Endodermal cell (in vitro differentiated cells): ENCODE measurements at regions not wholly inside any gene's neighbourhood (a gene's known extent, or its start where the extent isn't known, plus 50 kb on each side); places are given as distances from the start of the nearest gene placed in this dataset.
"Not testable (repeated sequence)": the region's sequence is repeated elsewhere in the genome, so short reads cannot be mapped to it uniquely, and the experiment has no call there.

Experiments
- DNase-seq: peaks from one replicate; pipeline ENCODE4 v3.0.0-alpha.2; 2017
- H3K27ac ChIP-seq: 2 replicates; pipeline ENCODE4 v1.5.1; 2013; ENCODE audit warnings: mild to moderate bottlenecking, low read depth, low read length, moderate library complexity
- H3K27me3 ChIP-seq: 2 replicates; pipeline ENCODE4 v1.6.1; 2013; ENCODE audit warnings: mild to moderate bottlenecking, low read length, moderate library complexity; ENCODE audit not compliant: insufficient read depth, control insufficient read depth, poor library complexity, severe bottlenecking
- H3K36me3 ChIP-seq: 2 replicates; pipeline ENCODE4 v1.7.0; 2013; ENCODE audit warnings: mild to moderate bottlenecking, low read length, moderate library complexity; ENCODE audit not compliant: control insufficient read depth, insufficient read depth
- H3K4me1 ChIP-seq: one replicate; pipeline ENCODE4 v1.7.0; 2013; ENCODE audit warnings: low read length; ENCODE audit not compliant: control insufficient read depth, insufficient read depth
- H3K4me3 ChIP-seq: 2 replicates; pipeline ENCODE4 v1.5.1; 2013; ENCODE audit warnings: mild to moderate bottlenecking, low read length, moderate library complexity
- H3K9ac ChIP-seq: 2 replicates; pipeline ENCODE4 v1.6.1; 2013; ENCODE audit warnings: mild to moderate bottlenecking, low read length, moderate library complexity; ENCODE audit not compliant: poor library complexity, severe bottlenecking; ENCODE audit errors: extremely low read depth
- H3K9me3 ChIP-seq: 2 replicates; pipeline ENCODE4 v1.6.1; 2013; ENCODE audit warnings: mild to moderate bottlenecking, low read length, moderate library complexity; ENCODE audit not compliant: control insufficient read depth
- H3K27ac Mint-ChIP-seq: 2 replicates; pipeline ENCODE4 v1.8.0; 2020; ENCODE audit warnings: mixed read lengths
- H3K27me3 Mint-ChIP-seq: 2 replicates; pipeline ENCODE4 v1.8.0; 2021; ENCODE audit warnings: mild to moderate bottlenecking, mixed read lengths; ENCODE audit not compliant: insufficient read depth
- H3K36me3 Mint-ChIP-seq: 2 replicates; pipeline ENCODE4 v1.8.0; 2020; ENCODE audit warnings: low read depth, mixed read lengths
- H3K4me1 Mint-ChIP-seq: 2 replicates; pipeline ENCODE4 v1.8.0; 2020; ENCODE audit warnings: mixed read lengths
- H3K4me3 Mint-ChIP-seq: 2 replicates; pipeline ENCODE4 v1.8.0; 2020; ENCODE audit warnings: mild to moderate bottlenecking, moderate library complexity, mixed read lengths
- H3K9me3 Mint-ChIP-seq: 2 replicates; pipeline ENCODE4 v1.8.0; 2020; ENCODE audit warnings: mild to moderate bottlenecking, mixed read lengths
- WGBS, 2 experiments: methylation state at CpG; one replicate each; pipeline versions ENCODE4 v1.1.5 to v1.1.7; 2013; ENCODE audit warnings: missing lambda C conversion rate in 2 of 2, mixed read lengths in 1 of 2; ENCODE audit not compliant: insufficient coverage in 1 of 2, insufficient read length in 1 of 2; 5-methylcytosine and 5-hydroxymethylcytosine counted together
- TF ChIP-seq, protein P1 (sequence below): fragments of 200-600 bp; sonication (generic); conservative IDR thresholded peaks from 2 replicates; pipeline ENCODE4 v1.5.0; 2021; ENCODE audit warnings: antibody characterized with exemption, mild to moderate bottlenecking

DNA sequence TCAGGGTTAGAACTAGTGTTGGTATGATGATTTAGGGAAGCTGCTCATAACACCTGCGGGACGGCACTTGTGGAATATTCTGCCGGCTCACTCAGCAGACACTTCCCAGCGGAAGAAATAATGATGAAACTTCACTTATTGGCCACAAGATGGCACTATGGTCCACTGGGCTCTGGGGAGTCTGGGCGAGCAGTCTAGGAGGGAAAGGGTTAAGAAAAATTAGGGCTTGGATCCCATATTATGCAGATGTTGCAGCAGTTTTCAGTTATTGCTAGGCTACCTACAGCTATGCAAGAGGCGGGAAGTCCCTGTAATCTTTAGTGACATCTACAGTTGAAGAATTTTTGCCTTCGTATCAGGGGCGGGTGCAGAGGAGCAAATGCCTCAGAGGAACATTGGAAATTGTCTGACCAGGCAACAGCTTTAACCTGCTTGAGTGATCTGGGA, 238.7 kb upstream of the PRSS58 start:
- no peak overlapping the region for H3K27ac ChIP-seq
- H3K4me1 ChIP-seq = no peaks in the 10 kb centered on the region
- WGBS, 2 experiments = 36 to 45% methylated on average over 5 to 8 of the region's 8 CpGs
- H3K9ac ChIP-seq = no peak overlapping the region
- no peak overlapping the region for H3K27ac Mint-ChIP-seq
- peaks cover 1% of the 10 kb centered on the region for H3K4me1 Mint-ChIP-seq
- no peaks in the 10 kb centered on the region for H3K9me3 Mint-ChIP-seq
- no peaks in the 10 kb centered on the region for H3K9me3 ChIP-seq
- TF ChIP-seq, protein P1, sequence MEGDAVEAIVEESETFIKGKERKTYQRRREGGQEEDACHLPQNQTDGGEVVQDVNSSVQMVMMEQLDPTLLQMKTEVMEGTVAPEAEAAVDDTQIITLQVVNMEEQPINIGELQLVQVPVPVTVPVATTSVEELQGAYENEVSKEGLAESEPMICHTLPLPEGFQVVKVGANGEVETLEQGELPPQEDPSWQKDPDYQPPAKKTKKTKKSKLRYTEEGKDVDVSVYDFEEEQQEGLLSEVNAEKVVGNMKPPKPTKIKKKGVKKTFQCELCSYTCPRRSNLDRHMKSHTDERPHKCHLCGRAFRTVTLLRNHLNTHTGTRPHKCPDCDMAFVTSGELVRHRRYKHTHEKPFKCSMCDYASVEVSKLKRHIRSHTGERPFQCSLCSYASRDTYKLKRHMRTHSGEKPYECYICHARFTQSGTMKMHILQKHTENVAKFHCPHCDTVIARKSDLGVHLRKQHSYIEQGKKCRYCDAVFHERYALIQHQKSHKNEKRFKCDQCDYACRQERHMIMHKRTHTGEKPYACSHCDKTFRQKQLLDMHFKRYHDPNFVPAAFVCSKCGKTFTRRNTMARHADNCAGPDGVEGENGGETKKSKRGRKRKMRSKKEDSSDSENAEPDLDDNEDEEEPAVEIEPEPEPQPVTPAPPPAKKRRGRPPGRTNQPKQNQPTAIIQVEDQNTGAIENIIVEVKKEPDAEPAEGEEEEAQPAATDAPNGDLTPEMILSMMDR = peak; percentile 87
- peak overlapping the region; percentile 23 for H3K4me3 Mint-ChIP-seq
- H3K36me3 Mint-ChIP-seq = no peaks in the 10 kb centered on the region
- H3K4me3 ChIP-seq = no peak overlapping the region
- no peaks in the 10 kb centered on the region for H3K36me3 ChIP-seq
- DNase-seq = no peak
- peaks cover 26% of the 10 kb centered on the region for H3K27me3 Mint-ChIP-seq
- peaks cover 28% of the 10 kb centered on the region for H3K27me3 ChIP-seq

DNA sequence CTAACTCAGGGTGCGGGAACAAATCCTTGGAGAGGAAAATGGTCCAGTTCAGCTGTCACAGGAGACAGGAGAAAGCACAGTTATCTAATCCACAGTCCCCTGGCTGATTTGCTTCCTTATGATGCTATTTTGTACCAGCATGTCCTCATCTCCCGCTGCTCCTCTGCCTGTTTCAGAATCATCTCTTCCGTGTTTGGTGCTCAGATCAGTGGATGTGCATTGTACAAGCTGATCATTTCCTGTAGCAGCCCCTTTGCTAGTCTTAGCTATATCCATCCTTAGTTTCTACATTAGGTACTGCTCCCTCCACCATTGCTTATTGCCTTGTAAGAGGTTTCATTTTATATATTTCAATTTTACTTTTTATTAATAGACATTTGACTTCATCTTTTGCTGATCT, 238.0 kb upstream of the PRSS58 start:
- peaks cover 28% of the 10 kb centered on the region for H3K27me3 Mint-ChIP-seq

DNA sequence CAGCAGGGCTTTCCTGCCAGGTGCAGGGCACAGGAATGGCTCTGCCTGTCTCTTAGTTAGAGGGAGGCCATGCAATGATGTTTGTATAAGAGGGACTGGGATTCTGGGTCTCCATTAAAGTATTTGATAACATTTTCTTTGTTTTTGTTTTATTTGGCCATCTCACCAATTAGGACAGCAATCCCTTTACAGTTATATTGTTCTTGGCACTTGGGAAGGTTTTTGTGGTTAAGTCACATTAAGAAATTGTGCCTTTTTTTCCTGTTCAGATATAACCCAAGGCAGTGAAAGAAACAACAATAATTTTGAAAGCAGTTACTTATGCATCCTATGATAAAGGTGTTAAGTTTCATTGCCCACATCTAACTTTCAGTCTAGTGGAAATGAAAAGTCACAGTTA, 237.4 kb upstream of the PRSS58 start:
- H3K36me3 ChIP-seq, DNase-seq, H3K9ac ChIP-seq, H3K27ac ChIP-seq, H3K4me3 ChIP-seq, H3K9me3 ChIP-seq, H3K36me3 Mint-ChIP-seq, H3K9me3 Mint-ChIP-seq, H3K4me3 Mint-ChIP-seq, H3K4me1 Mint-ChIP-seq, H3K27ac Mint-ChIP-seq, H3K4me1 ChIP-seq: not testable (repeated sequence)
- peaks cover 28% of the 10 kb centered on the region for H3K27me3 ChIP-seq
- peaks cover 29% of the 10 kb centered on the region for H3K27me3 Mint-ChIP-seq

More for the DNA sequence above, 238.0 kb upstream of the PRSS58 start:
- H3K9me3 Mint-ChIP-seq, H3K27ac ChIP-seq, H3K4me3 Mint-ChIP-seq, H3K4me1 ChIP-seq, H3K9me3 ChIP-seq, DNase-seq, H3K27ac Mint-ChIP-seq, H3K9ac ChIP-seq, H3K4me1 Mint-ChIP-seq, H3K36me3 ChIP-seq, H3K36me3 Mint-ChIP-seq, H3K4me3 ChIP-seq: not testable (repeated sequence)
- H3K27me3 ChIP-seq = peaks cover 28% of the 10 kb centered on the region
- 79 to 92% methylated on average over 3 of the region's 3 CpGs for WGBS, 2 experiments

DNA sequence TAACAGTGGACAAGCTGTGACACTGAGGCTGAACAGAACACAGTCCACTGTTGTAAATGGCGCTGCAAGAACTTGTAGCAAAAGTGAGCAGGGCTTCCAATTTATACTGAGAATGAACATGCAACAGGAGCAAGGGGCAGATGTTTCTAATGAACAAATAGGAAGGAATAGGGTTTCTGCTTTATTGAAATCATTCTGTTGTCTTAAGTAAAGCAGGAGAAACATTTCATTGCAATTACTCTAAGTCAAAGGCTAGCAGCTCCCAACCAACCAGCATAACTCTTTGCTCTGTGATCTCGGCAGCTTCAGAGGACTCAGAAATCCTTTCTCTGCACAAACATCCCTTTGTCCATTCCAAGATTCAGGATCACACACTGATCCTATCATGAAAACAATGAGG, 236.2 kb upstream of the PRSS58 start:
- Mint-ChIP-seq H3K9me3 (no peaks in the 10 kb centered on the region), H3K36me3 (no peaks in the 10 kb centered on the region), H3K27ac (no peak overlapping the region), H3K4me3 (no peak overlapping the region), H3K27me3 (peaks cover 27% of the 10 kb centered on the region), H3K4me1 (peaks cover 1% of the 10 kb centered on the region)
- Histone ChIP-seq H3K27me3 (peaks cover 28% of the 10 kb centered on the region), H3K36me3 (no peaks in the 10 kb centered on the region), H3K9me3 (no peaks in the 10 kb centered on the region), H3K4me1 (no peaks in the 10 kb centered on the region), H3K4me3 (no peak overlapping the region), H3K9ac (no peak overlapping the region), H3K27ac (no peak overlapping the region)
- 94% methylated on average over 2 of the region's 2 CpGs; no CpG with 5 or more reads in 1 of the 2 experiments for WGBS, 2 experiments
- DNase-seq = no peak
- TF ChIP-seq, protein P1 = no peak
